Prostate gland (tissue), 2 donors: ENCODE measurements at regions not wholly inside any gene's neighbourhood (a gene's known extent, or its start where the extent isn't known, plus 50 kb on each side); places are given as distances from the start of the nearest gene placed in this dataset.

Experiments
- CTCF ChIP-seq, 4 experiments: fragments of 200-600 bp in 2 of 4; fragments of 450-650 bp in 2 of 4; sonication (generic) in 2 of 4; IDR thresholded peaks; 1 replicate in 3 of 4; 2 replicates in 1 of 4; pipeline ENCODE4 v1.5.1; 2016 to 2019; ENCODE audit warnings: antibody characterized with exemption in 4 of 4, mild to moderate bottlenecking in 2 of 4, moderate library complexity in 2 of 4
- POLR2A ChIP-seq: fragments of 450-650 bp; IDR thresholded peaks from one replicate; pipeline ENCODE4 v1.6.1; 2016; ENCODE audit warnings: antibody characterized with exemption, mild to moderate bottlenecking
- POLR2AphosphoS5 ChIP-seq: sonication (generic); formaldehyde crosslinking; IDR thresholded peaks from one replicate; pipeline ENCODE4 v1.6.1; 2017; ENCODE audit warnings: antibody characterized with exemption

- TF ChIP-seq POLR2A (no peak), POLR2AphosphoS5 (no peak), CTCF (IDR thresholded peaks at IDR 0.05) (no peak)
Measured at GRCh38 chr9:130766021-130766926, 68.8 kb upstream of the ABL1 start.
